Chondrocyte (in vitro differentiated cells): ENCODE measurements at regions not wholly inside any gene's neighbourhood (a gene's known extent, or its start where the extent isn't known, plus 50 kb on each side); places are given as distances from the start of the nearest gene placed in this dataset.

Experiments
- DNase-seq: peaks from one replicate; pipeline ENCODE4 v3.0.0; 2021; ENCODE audit warnings: mixed read lengths, low spot score
- H3K27ac Mint-ChIP-seq: one replicate; pipeline ENCODE4 v1.8.0; 2021; ENCODE audit warnings: mild to moderate bottlenecking, moderate library complexity, mixed read lengths; ENCODE audit not compliant: unreplicated experiment
- H3K27me3 Mint-ChIP-seq: 2 replicates; pipeline ENCODE4 v1.8.0; 2021; ENCODE audit warnings: low read depth, mixed read lengths
- H3K36me3 Mint-ChIP-seq: 2 replicates; pipeline ENCODE4 v1.8.0; 2021; ENCODE audit warnings: low read depth, mixed read lengths
- H3K4me1 Mint-ChIP-seq: 2 replicates; pipeline ENCODE4 v1.8.0; 2021; ENCODE audit warnings: low read depth, mild to moderate bottlenecking, mixed read lengths
- H3K4me3 Mint-ChIP-seq: one replicate; pipeline ENCODE4 v1.8.0; 2021; ENCODE audit warnings: mild to moderate bottlenecking, moderate library complexity, mixed read lengths; ENCODE audit not compliant: unreplicated experiment
- H3K9me3 Mint-ChIP-seq: 2 replicates; pipeline ENCODE4 v1.8.0; 2021; ENCODE audit warnings: low read depth, mixed read lengths
- TF ChIP-seq, protein P1 (sequence below): fragments of 200-600 bp; sonication (generic); IDR thresholded peaks from 2 replicates; pipeline ENCODE4 v1.5.0; 2021; ENCODE audit warnings: antibody characterized with exemption, mild to moderate bottlenecking, moderate library complexity

DNA sequence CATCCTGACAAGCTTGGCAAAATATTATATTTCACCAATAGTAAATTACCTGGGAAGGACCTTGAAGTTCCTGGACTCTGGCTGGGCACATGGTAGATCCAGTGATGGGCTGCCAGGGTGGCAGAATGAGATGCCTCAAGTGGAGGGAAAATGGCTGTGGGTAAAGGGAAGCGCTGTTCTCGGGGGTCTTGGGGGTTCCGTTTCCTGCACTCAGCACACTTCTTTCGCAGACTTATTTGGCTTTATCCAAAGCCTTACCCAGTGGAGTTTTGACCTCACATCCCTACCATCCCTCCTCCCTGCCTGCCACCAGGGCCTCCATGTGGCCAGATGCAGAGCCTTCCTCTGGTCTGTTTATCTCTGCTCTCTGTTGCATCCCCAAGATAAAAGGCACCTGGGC lies 654.9 kb upstream of the HS6ST1 start:
- H3K4me3 Mint-ChIP-seq = no peak overlapping the region
- no peak overlapping the region for H3K27ac Mint-ChIP-seq
- DNase-seq = no peak
- no peaks in the 10 kb centered on the region for H3K4me1 Mint-ChIP-seq
- H3K36me3 Mint-ChIP-seq = no peaks in the 10 kb centered on the region
- H3K9me3 Mint-ChIP-seq = no peaks in the 10 kb centered on the region
- H3K27me3 Mint-ChIP-seq = peaks cover 3% of the 10 kb centered on the region
- TF ChIP-seq, protein P1, sequence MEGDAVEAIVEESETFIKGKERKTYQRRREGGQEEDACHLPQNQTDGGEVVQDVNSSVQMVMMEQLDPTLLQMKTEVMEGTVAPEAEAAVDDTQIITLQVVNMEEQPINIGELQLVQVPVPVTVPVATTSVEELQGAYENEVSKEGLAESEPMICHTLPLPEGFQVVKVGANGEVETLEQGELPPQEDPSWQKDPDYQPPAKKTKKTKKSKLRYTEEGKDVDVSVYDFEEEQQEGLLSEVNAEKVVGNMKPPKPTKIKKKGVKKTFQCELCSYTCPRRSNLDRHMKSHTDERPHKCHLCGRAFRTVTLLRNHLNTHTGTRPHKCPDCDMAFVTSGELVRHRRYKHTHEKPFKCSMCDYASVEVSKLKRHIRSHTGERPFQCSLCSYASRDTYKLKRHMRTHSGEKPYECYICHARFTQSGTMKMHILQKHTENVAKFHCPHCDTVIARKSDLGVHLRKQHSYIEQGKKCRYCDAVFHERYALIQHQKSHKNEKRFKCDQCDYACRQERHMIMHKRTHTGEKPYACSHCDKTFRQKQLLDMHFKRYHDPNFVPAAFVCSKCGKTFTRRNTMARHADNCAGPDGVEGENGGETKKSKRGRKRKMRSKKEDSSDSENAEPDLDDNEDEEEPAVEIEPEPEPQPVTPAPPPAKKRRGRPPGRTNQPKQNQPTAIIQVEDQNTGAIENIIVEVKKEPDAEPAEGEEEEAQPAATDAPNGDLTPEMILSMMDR = no peak

DNA sequence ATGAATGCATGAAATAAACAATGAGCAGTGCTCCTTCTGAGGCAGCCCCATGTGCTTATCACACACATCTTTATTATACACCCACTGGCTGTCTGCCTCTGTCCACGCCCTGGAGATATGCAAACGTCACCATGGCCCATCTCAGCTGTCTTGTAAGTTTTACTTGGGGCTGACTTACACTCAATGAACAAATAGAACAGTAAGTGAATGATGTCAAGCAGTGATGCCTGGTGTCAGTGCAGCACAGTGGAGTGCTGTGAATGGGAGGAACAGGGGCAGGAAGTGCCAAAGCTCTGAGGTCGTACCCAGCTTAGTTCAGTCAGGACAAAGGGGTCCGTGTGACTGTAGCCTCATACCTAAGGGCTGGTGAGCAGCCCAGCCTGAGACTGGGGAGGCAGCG lies 659.5 kb upstream of the HS6ST1 start:
- H3K4me1 Mint-ChIP-seq = no peaks in the 10 kb centered on the region
- H3K27ac Mint-ChIP-seq = no peak overlapping the region
- no peaks in the 10 kb centered on the region for H3K36me3 Mint-ChIP-seq
- H3K27me3 Mint-ChIP-seq = peaks cover 6% of the 10 kb centered on the region
- TF ChIP-seq, protein P1 = no peak
- no peak overlapping the region for H3K4me3 Mint-ChIP-seq
- DNase-seq = no peak
- H3K9me3 Mint-ChIP-seq = no peaks in the 10 kb centered on the region

DNA sequence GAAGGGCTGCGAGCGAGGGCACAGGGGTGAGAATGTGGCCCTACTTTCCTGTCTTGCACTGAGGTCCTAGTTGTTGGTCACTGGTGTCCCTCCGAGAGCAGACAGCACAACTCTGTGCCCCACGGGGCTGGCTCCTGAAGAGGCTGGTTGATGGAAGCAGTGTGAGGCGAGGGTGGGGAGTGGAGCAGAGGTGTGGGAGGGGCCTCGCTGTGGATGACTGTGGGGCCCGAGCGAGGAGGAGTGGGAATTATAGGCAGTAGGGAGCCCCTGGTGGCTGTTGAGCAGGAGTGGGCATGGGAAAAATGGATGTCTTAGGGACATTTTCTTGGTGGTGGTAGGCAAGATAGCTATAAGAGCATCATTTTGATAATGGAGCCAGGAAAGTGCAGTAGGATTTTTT lies 660.5 kb upstream of the HS6ST1 start:
- no peak overlapping the region for H3K4me3 Mint-ChIP-seq
- no peaks in the 10 kb centered on the region for H3K36me3 Mint-ChIP-seq
- no peaks in the 10 kb centered on the region for H3K9me3 Mint-ChIP-seq
- peaks cover 7% of the 10 kb centered on the region for H3K27me3 Mint-ChIP-seq
- no peaks in the 10 kb centered on the region for H3K4me1 Mint-ChIP-seq
- DNase-seq = no peak
- TF ChIP-seq, protein P1 = no peak
- H3K27ac Mint-ChIP-seq = no peak overlapping the region

DNA sequence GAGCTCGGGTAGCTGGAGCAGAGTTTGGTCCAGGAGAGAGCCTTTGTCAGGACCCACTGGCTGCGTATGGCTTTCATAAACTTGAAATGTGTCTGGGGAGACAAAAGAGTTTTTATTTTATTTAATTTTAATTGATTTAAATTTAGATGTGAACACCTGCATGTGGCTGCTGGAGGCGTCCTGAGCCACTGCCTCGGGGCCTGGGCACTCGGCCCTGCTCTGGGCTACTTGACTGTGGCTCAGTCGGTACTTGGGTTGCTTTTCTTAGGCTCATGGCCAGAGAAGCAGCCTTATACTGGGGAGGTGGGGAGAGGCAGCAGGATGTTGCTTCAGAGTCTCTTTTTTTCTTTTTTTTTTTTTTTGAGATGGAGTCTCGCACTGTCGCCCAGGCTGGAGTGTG lies 661.8 kb upstream of the HS6ST1 start:
- Mint-ChIP-seq H3K36me3 (no peaks in the 10 kb centered on the region), H3K9me3 (no peaks in the 10 kb centered on the region), H3K4me1 (no peaks in the 10 kb centered on the region), H3K27ac (no peak overlapping the region), H3K4me3 (no peak overlapping the region), H3K27me3 (peaks cover 7% of the 10 kb centered on the region)
- no peak for DNase-seq
- TF ChIP-seq, protein P1 = no peak

DNA sequence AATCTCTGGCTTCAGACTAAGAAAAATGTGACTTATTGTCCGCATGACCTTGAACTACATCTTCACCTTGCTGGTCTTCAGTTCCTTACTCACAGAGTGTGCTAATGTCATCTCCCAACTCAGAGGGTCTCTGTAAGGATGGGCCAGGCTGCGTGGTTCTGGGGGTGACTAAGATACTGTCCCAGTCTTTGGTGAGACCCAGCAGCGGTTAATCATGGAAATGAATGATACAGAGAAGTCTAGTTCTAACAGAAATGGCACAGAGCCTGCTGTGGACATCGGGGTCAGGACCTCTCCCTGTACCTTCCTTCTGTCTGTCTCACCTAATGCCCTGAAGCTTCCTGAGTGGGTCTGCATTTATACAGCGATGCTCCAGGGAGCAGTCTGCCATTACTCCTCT lies 662.7 kb upstream of the HS6ST1 start:
- no peak overlapping the region for H3K27ac Mint-ChIP-seq
- H3K4me3 Mint-ChIP-seq = no peak overlapping the region
- H3K9me3 Mint-ChIP-seq = no peaks in the 10 kb centered on the region
- no peaks in the 10 kb centered on the region for H3K4me1 Mint-ChIP-seq
- H3K36me3 Mint-ChIP-seq = no peaks in the 10 kb centered on the region
- peaks cover 9% of the 10 kb centered on the region for H3K27me3 Mint-ChIP-seq
- TF ChIP-seq, protein P1 = no peak
- no peak for DNase-seq
